Prostate gland (tissue), 2 donors: ENCODE measurements at regions not wholly inside any gene's neighbourhood (a gene's known extent, or its start where the extent isn't known, plus 50 kb on each side); places are given as distances from the start of the nearest gene placed in this dataset.

ENCODE experiments used
- CTCF ChIP-seq, 4 experiments: fragments of 200-600 bp in 2 of 4; fragments of 450-650 bp in 2 of 4; sonication (generic) in 2 of 4; IDR thresholded peaks; 1 replicate in 3 of 4; 2 replicates in 1 of 4; pipeline ENCODE4 v1.5.1; 2016 to 2019; ENCODE audit warnings: antibody characterized with exemption in 4 of 4, mild to moderate bottlenecking in 2 of 4, moderate library complexity in 2 of 4
- POLR2A ChIP-seq: fragments of 450-650 bp; IDR thresholded peaks from one replicate; pipeline ENCODE4 v1.6.1; 2016; ENCODE audit warnings: antibody characterized with exemption, mild to moderate bottlenecking

GRCh38 chr2:41878056-41878455 is 169.8 kb upstream of the PKDCC start:
- no peak for TF ChIP-seq CTCF (IDR thresholded peaks at IDR 0.05)
- no peak for TF ChIP-seq POLR2A
